Transverse colon (tissue), 4 donors: ENCODE measurements at regions not wholly inside any gene's neighbourhood (a gene's known extent, or its start where the extent isn't known, plus 50 kb on each side); places are given as distances from the start of the nearest gene placed in this dataset.
A peak's percentile ranks its signal among the peaks of the same experiment; 100 is the strongest.

ENCODE experiments used
- DNase-seq: peaks from one replicate; pipeline ENCODE4 v3.0.0-alpha.2; 2019
- H3K27ac ChIP-seq, 4 donors: fragments of 200-600 bp; sonication (generic); 2 replicates each; pipeline ENCODE4 v1.5.1; 2016 to 2018; ENCODE audit warnings: inconsistent platforms in 4 of 4
- H3K27me3 ChIP-seq: fragments of 200-600 bp; sonication (generic); 2 replicates; pipeline ENCODE4 v1.5.1; 2017; ENCODE audit warnings: inconsistent platforms
- H3K36me3 ChIP-seq, 4 donors: fragments of 200-600 bp; sonication (generic); 2 replicates each; pipeline ENCODE4 v1.5.1; 2017 to 2019; ENCODE audit warnings: inconsistent platforms in 4 of 4
- H3K4me1 ChIP-seq, 4 donors: fragments of 200-600 bp; sonication (generic); 2 replicates each; pipeline ENCODE4 v1.5.1; 2017 to 2020; ENCODE audit warnings: inconsistent platforms in 4 of 4
- H3K4me3 ChIP-seq, 4 donors: fragments of 200-600 bp; sonication (generic); 1 replicate in 1 of 4; 2 replicates in 3 of 4; pipeline versions ENCODE4 v1.5.1 to v1.6.1; 2017 to 2019; ENCODE audit warnings: inconsistent platforms in 4 of 4
- H3K9me3 ChIP-seq, 2 donors: fragments of 200-600 bp; sonication (generic); 2 replicates each; pipeline ENCODE4 v1.5.1; 2017 to 2019; ENCODE audit warnings: inconsistent platforms in 2 of 2
- CTCF ChIP-seq, 5 experiments: fragments of 200-600 bp in 3 of 5; fragments of 450-650 bp in 2 of 5; sonication (generic) in 3 of 5; IDR thresholded peaks; 1 replicate in 2 of 5; 2 replicates in 3 of 5; pipeline ENCODE4 v1.5.1; 2016 to 2017; ENCODE audit warnings: antibody characterized with exemption in 5 of 5, inconsistent platforms in 3 of 5, mild to moderate bottlenecking in 2 of 5, moderate library complexity in 1 of 5
- EP300 ChIP-seq: sonication (generic); formaldehyde crosslinking; IDR thresholded peaks from one replicate; pipeline ENCODE4 v1.6.1; 2017; ENCODE audit warnings: antibody characterized with exemption, low read depth
- POLR2A ChIP-seq: fragments of 450-650 bp; IDR thresholded peaks from one replicate; pipeline ENCODE4 v1.6.1; 2016; ENCODE audit warnings: antibody characterized with exemption, mild to moderate bottlenecking, moderate library complexity
- POLR2AphosphoS5 ChIP-seq, 3 donors: sonication (generic); formaldehyde crosslinking; IDR thresholded peaks; one replicate each; pipeline ENCODE4 v1.6.1; 2016; ENCODE audit warnings: antibody characterized with exemption in 3 of 3
- WGBS, 2 donors: methylation state at CpG; one replicate each; pipeline ENCODE4 v1.1.5; 2018; ENCODE audit warnings: low coverage in 1 of 2; 5-methylcytosine and 5-hydroxymethylcytosine counted together
- in situ Hi-C, 4 donors: fragments of 200-750 bp; cut with MboI; loops; one replicate each; pipeline versions ENCODE4 v1.15.0 to v1.15.1; 2017; ENCODE audit warnings: low sequenced_read_pairs in 3 of 4, low pct_ligation_motif_present in 1 of 4, low pct_unique_long_range_greater_than_20kb in 1 of 4
- intact Hi-C: fragments of 100-400 bp; cut with DNase I; formaldehyde crosslinking; loops from one replicate; pipeline ENCODE4 v1.15.1; 2023; ENCODE audit warnings: low total_unique reads

GRCh38 chr3:59374818-59375211 is 325.0 kb upstream of the CFAP20DC start:
- Histone ChIP-seq H3K9me3 (no peaks in the 10 kb centered on the region), H3K27me3 (no peaks in the 10 kb centered on the region), H3K4me1 (no peaks in the 10 kb centered on the region), H3K36me3 (no peaks in the 10 kb centered on the region), H3K4me3 (no peak overlapping the region), H3K27ac (no peak overlapping the region)
- peak; percentile 16 for DNase-seq
- TF ChIP-seq CTCF (IDR thresholded peaks at IDR 0.05) (no peak), EP300 (no peak), POLR2AphosphoS5 (IDR thresholded peaks at IDR 0.05) (no peak), POLR2A (no peak)
- 63 to 83% methylated on average over 2 to 3 of the region's 3 CpGs for WGBS, 2 donors
- intact Hi-C loops: no loop called here
- in situ Hi-C loops: no loop called here

GRCh38 chr3:59374091-59374817 is 324.4 kb upstream of the CFAP20DC start:
- H3K9me3 ChIP-seq: no peaks in the 10 kb centered on the region
- H3K4me3 ChIP-seq: no peak overlapping the region
- DNase-seq: no peak
- 77 to 97% methylated on average over 4 to 6 of the region's 6 CpGs for WGBS, 2 donors
- H3K27me3 ChIP-seq: no peaks in the 10 kb centered on the region
- no peaks in the 10 kb centered on the region for H3K36me3 ChIP-seq
- H3K27ac ChIP-seq: no peak overlapping the region
- TF ChIP-seq POLR2A: no peak
- TF ChIP-seq POLR2AphosphoS5 (IDR thresholded peaks at IDR 0.05): no peak
- no peak for TF ChIP-seq CTCF (IDR thresholded peaks at IDR 0.05)
- TF ChIP-seq EP300: no peak
- intact Hi-C loops (no loop called here), in situ Hi-C loops (no loop called here)
- H3K4me1 ChIP-seq: no peaks in the 10 kb centered on the region

- Histone ChIP-seq H3K9me3 (no peaks in the 10 kb centered on the region), H3K4me3 (no peak overlapping the region), H3K27ac (no peak overlapping the region), H3K27me3 (no peaks in the 10 kb centered on the region), H3K36me3 (no peaks in the 10 kb centered on the region), H3K4me1 (no peaks in the 10 kb centered on the region)
- no peak for DNase-seq
- intact Hi-C loops (no loop called here), in situ Hi-C loops (no loop called here)
- WGBS, 2 donors: 52 to 75% methylated on average over 2 to 3 of the region's 3 CpGs
- TF ChIP-seq POLR2AphosphoS5 (IDR thresholded peaks at IDR 0.05): no peak
- TF ChIP-seq EP300: no peak
- no peak for TF ChIP-seq CTCF (IDR thresholded peaks at IDR 0.05)
- TF ChIP-seq POLR2A: no peak
Observed at GRCh38 chr3:59372346-59372745, 322.5 kb upstream of the CFAP20DC start.

GRCh38 chr3:59368900-59369675 is 319.3 kb upstream of the CFAP20DC start:
- Histone ChIP-seq H3K36me3 (no peaks in the 10 kb centered on the region), H3K27ac (no peak overlapping the region), H3K9me3 (no peaks in the 10 kb centered on the region), H3K4me1 (no peaks in the 10 kb centered on the region), H3K4me3 (no peak overlapping the region), H3K27me3 (no peaks in the 10 kb centered on the region)
- TF ChIP-seq CTCF (IDR thresholded peaks at IDR 0.05) (no peak), POLR2A (no peak), EP300 (no peak), POLR2AphosphoS5 (IDR thresholded peaks at IDR 0.05) (no peak)
- in situ Hi-C loops: no loop called here
- intact Hi-C loops: no loop called here
- WGBS, 2 donors: 47 to 48% methylated on average over 4 to 5 of the region's 5 CpGs
- no peak for DNase-seq
